Skeletal muscle tissue (tissue), 3 donors: ENCODE measurements at regions not wholly inside any gene's neighbourhood (a gene's known extent, or its start where the extent isn't known, plus 50 kb on each side); places are given as distances from the start of the nearest gene placed in this dataset.

Experiments used
- H3K27ac ChIP-seq: one replicate; pipeline ENCODE4 v1.7.0; 2013; ENCODE audit warnings: mild to moderate bottlenecking, low read depth, low read length, inconsistent platforms
- H3K27me3 ChIP-seq, 3 donors: one replicate each; pipeline ENCODE4 v1.7.0; 2013; ENCODE audit warnings: low read length in 3 of 3; ENCODE audit not compliant: control insufficient read depth in 3 of 3, insufficient read depth in 3 of 3
- H3K36me3 ChIP-seq, 3 donors: one replicate each; pipeline ENCODE4 v1.7.0; 2013; ENCODE audit warnings: low read length in 3 of 3; ENCODE audit not compliant: control insufficient read depth in 3 of 3, insufficient read depth in 3 of 3
- H3K4me1 ChIP-seq, 3 donors: one replicate each; pipeline ENCODE4 v1.7.0; 2013; ENCODE audit warnings: low read length in 3 of 3, mild to moderate bottlenecking in 3 of 3; ENCODE audit not compliant: control insufficient read depth in 3 of 3, insufficient read depth in 3 of 3
- H3K4me3 ChIP-seq, 3 donors: one replicate each; pipeline ENCODE4 v1.7.0; 2013; ENCODE audit warnings: low read length in 3 of 3
- H3K9ac ChIP-seq, 3 donors: one replicate each; pipeline ENCODE4 v1.7.0; 2013; ENCODE audit warnings: low read length in 3 of 3, mild to moderate bottlenecking in 3 of 3, moderate library complexity in 2 of 3, low read depth in 1 of 3
- H3K9me3 ChIP-seq, 3 donors: one replicate each; pipeline ENCODE4 v1.7.0; 2013; ENCODE audit warnings: low read length in 3 of 3; ENCODE audit not compliant: control insufficient read depth in 3 of 3
- donor health status: Osteomylitis.

DNA sequence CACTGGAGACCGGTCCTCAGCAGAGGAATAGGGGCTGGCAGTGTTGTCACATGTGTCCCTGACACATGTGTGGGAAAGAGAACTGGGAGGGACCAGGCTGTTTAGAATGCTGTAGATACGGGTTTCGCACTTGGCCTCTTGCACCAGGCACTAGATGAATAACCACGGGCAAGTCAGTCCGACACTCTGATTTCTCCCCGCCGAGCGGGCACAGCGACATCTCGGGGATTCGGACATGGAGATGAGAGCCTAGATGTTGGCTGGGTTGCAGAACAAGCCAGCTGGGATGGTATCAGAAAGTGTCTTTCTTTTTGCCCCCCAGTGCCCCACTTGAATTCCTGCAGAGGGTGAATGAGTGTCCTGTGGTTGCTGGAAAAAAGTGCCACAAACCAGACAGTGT lies 80.6 kb upstream of the SLC22A11 start:
- Histone ChIP-seq H3K4me3 (no peak overlapping the region), H3K4me1 (no peaks in the 10 kb centered on the region), H3K9me3 (peaks cover 0 to 2% (median 0%) of the 10 kb centered on the region in 3 donors), H3K27ac (no peak overlapping the region), H3K27me3 (peaks cover 5 to 42% (median 23%) of the 10 kb centered on the region in 3 donors), H3K36me3 (no peaks in the 10 kb centered on the region), H3K9ac (no peak overlapping the region)

DNA sequence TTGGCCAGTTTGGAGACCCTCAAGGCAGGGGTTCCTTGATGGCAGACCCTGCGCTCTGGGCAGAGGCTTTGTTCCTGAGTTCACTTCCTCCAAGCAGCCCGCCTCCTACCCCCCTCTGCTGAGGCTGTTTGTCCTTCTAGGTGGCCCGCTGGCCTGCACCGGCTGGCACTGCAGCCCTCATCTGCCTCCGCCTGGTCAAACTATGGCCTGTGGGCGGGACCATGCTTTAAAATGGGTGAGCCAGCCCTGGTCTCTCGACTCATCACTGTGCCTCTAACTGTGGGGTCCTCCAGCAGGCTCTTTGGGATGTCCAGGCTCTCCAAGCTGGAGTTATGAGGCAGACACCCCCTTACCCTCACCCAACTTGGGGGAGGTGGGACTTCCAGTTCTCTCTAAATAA lies 78.9 kb upstream of the SLC22A11 start:
- H3K4me3 ChIP-seq: no peak overlapping the region
- no peaks in the 10 kb centered on the region for H3K4me1 ChIP-seq
- no peaks in the 10 kb centered on the region for H3K36me3 ChIP-seq
- no peak overlapping the region for H3K9ac ChIP-seq
- H3K27ac ChIP-seq: no peak overlapping the region
- no peaks in the 10 kb centered on the region for H3K9me3 ChIP-seq
- peaks cover 5 to 38% (median 23%) of the 10 kb centered on the region in 3 donors for H3K27me3 ChIP-seq

DNA sequence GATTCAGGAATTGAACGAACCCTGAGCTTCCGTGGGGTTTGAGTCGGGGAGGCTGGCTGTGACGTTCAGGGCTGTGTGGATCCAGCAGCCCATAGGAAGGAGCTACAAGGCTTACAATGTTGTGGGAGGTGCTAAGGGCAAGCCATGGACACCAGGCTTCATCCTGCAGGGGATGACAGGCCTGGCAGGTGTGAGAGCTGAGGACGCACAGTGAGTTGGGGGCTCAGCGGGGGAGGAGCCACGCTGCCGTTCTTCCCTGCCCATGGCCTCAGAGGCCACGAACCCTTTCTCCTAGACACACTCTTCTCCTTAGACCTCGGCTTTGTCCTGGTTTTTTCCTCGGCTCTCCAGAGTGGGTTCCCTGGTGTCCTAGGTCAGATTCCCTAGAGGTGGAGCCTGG lies 78.1 kb upstream of the SLC22A11 start:
- H3K4me1 ChIP-seq: peaks cover 0 to 2% (median 0%) of the 10 kb centered on the region in 3 donors
- peaks cover 5 to 38% (median 26%) of the 10 kb centered on the region in 3 donors for H3K27me3 ChIP-seq

DNA sequence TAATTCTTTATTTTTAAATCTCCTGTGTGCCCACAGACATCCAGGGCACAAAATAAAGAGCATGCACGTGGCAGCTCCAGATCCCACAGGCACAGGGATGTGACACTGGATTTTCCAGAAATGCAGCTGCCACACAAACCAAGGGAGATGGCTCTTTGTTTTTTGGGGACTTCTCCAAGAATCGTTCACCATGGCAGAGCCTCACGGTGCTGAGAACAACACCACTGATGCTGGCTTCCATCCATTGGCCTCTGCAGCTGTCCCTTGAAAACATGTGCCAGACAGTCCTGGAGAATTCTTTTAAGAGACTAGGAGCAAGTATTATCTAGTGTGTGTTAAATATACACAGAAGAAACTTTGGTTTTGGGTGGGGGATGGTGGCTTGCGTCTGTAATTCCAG lies 73.2 kb upstream of the SLC22A11 start:
- peaks cover 16 to 30% (median 23%) of the 10 kb centered on the region in 3 donors for H3K27me3 ChIP-seq
- H3K9ac ChIP-seq: no peak overlapping the region
- peaks cover 0 to 4% (median 0%) of the 10 kb centered on the region in 3 donors for H3K4me1 ChIP-seq
- H3K27ac ChIP-seq: no peak overlapping the region
- H3K36me3 ChIP-seq: no peaks in the 10 kb centered on the region
- no peaks in the 10 kb centered on the region for H3K9me3 ChIP-seq
- no peak overlapping the region for H3K4me3 ChIP-seq

More for the DNA sequence above, 78.1 kb upstream of the SLC22A11 start:
- H3K9ac ChIP-seq: no peak overlapping the region
- no peak overlapping the region for H3K27ac ChIP-seq
- no peaks in the 10 kb centered on the region for H3K36me3 ChIP-seq
- H3K4me3 ChIP-seq: no peak overlapping the region
- H3K9me3 ChIP-seq: no peaks in the 10 kb centered on the region

DNA sequence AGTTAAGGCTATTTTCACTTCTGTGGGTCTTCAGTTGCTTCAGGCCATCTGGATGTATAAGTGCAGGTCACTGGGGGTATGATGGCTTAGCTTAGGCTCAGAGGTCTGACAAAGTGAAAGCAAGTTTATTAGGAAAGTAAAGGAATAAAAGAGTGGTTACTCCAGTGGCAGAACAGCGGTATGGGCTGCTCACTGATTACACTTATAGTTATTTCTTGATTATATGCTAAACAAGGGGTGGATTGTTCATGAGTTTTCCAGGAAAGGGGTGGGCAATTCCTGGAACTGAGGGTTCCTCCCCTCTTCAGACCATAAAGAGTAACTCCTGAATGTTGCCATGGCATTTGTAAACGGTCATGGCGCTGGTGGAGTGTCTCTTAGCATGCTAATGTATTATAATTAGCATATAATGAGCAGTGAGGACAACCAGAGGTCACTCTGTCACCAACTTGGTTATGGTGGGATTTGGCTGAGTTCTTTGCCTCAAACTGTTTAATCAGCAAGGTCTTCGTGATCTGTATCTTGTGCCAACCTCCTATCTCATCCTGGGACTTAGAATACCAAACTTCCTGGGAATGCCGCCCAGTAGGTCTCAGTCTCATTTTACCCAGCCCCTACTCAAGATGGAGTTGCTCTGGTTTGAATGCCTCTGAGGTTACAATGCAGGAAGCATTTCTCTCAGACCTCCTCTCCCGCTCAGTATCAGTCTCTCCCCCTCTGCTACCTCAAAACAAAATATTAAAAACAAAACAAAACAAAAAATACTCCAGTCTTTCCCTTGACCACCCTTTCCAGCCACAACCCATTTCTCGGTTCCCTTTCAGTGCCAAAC lies 71.3 kb upstream of the SLC22A11 start:
- no peak overlapping the region for H3K27ac ChIP-seq
- H3K4me1 ChIP-seq: peaks cover 0 to 4% (median 0%) of the 10 kb centered on the region in 3 donors
- H3K36me3 ChIP-seq: no peaks in the 10 kb centered on the region
- no peak overlapping the region for H3K9ac ChIP-seq
- no peak overlapping the region for H3K4me3 ChIP-seq
- H3K27me3 ChIP-seq: peaks cover 11 to 26% (median 12%) of the 10 kb centered on the region in 3 donors
- no peaks in the 10 kb centered on the region for H3K9me3 ChIP-seq

DNA sequence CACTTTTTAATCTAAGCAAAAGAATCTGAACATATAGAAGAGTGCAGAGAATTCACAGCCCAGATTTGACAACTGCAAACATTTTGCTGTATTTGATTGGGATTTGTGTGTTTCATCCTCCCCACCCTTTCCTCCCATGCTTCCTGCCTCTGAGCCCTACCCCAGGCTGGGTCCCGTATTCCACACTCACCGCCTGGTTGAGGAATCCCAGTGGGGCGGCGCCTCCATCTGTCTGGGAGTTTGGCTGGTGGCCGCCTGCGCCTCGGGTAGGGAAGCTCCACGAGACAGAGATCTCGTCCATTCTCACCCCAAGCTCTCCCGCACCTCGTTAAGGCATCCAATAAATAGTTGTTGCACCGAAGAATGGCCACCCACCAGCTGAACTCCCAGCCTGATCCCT lies 70.7 kb upstream of the SLC22A11 start:
- Histone ChIP-seq H3K27me3 (peaks cover 16 to 32% (median 19%) of the 10 kb centered on the region in 3 donors), H3K4me3 (no peak overlapping the region), H3K27ac (no peak overlapping the region), H3K9ac (no peak overlapping the region), H3K4me1 (peaks cover 0 to 4% (median 0%) of the 10 kb centered on the region in 3 donors), H3K36me3 (no peaks in the 10 kb centered on the region), H3K9me3 (no peaks in the 10 kb centered on the region)

DNA sequence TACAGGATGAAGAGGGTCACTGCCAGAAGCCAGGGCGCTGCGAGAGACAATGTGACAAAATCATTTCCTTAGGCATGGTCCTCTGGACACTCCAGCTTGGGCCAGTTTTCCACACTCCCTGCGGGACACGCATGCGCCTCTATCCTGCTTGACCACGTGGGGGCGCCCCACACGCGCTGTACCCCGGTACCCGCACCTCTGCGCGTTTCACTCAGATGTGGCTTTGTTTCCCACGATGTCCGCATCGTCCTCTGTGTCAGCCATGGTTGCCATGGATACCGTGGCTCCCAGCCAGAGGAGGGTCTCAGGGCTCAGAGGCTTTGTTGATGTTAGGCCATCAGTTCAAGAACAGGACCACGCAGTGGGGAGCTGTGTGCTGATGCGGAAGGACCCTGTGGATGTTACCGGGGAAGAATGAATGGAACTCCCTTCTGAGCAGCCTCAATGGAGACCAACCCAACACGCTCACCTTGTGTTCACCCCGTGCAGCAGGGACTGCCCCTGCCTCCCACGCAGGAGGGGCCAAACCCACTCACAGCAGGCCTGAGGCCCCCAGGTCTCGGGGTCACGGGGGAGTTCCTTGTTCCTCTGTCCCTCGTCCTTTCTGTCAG lies 65.8 kb upstream of the SLC22A11 start:
- H3K36me3 ChIP-seq: no peaks in the 10 kb centered on the region
- H3K9ac ChIP-seq: no peak overlapping the region
- H3K27ac ChIP-seq: no peak overlapping the region
- no peaks in the 10 kb centered on the region for H3K9me3 ChIP-seq
- no peak overlapping the region for H3K4me3 ChIP-seq
- peaks cover 26 to 39% (median 37%) of the 10 kb centered on the region in 3 donors for H3K27me3 ChIP-seq
- no peaks in the 10 kb centered on the region for H3K4me1 ChIP-seq

DNA sequence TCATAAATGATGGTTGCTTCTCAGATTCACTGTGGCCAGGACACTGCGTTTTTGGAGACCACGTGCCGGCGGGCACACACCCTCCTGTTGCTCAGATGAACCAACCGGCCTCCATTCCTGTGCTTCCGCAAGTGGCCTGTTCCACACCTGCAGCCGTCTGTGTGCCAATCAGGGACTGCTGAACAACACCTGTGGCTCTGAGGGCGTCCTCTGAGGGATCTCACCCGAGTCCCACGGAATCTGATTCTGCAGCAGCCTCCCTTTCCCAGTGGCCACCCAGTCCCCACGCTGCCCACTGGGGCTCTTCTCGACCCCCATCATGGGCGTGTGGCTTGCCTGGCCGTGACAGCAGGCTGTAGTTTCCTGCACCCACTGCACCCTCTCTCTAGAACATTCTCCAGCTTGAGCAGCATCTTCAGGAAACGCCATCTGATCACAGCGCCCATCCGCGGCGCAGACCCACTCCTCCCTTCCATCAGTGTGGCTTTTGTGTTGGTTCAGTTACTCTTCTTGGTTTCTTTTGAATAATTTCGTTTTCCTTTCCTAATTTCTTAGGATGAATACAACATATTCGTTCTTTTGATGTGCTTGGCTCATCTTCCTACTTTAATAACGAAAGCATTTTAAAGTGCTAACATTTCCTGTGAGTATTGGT lies 65.1 kb upstream of the SLC22A11 start:
- Histone ChIP-seq H3K9ac (no peak overlapping the region), H3K4me1 (no peaks in the 10 kb centered on the region), H3K27ac (no peak overlapping the region), H3K4me3 (no peak overlapping the region), H3K27me3 (peaks cover 26 to 36% (median 35%) of the 10 kb centered on the region in 3 donors), H3K36me3 (no peaks in the 10 kb centered on the region), H3K9me3 (no peaks in the 10 kb centered on the region)

DNA sequence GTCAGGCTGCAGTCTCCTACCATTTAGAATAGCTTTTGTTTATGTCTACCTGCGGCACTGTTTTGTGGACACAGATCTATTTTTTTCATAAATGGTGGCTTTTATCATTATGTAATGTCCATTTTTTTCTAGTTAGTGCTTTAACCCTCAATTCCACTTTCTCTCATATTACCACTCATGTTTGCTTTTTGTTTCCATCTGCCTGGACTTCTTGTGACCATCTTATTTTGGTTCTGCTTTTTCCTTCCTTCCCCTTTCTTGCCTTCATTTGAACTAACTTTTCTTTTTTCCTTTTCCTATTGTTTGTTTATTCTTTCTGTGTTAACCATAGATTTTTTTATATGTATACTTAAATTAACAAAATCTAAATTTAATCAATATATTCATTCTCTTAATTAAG lies 63.2 kb upstream of the SLC22A11 start:
- H3K27me3 ChIP-seq: peaks cover 18 to 34% (median 24%) of the 10 kb centered on the region in 3 donors
- H3K27ac ChIP-seq: no peak overlapping the region
- no peaks in the 10 kb centered on the region for H3K9me3 ChIP-seq
- H3K9ac ChIP-seq: no peak overlapping the region
- H3K4me1 ChIP-seq: no peaks in the 10 kb centered on the region
- H3K36me3 ChIP-seq: no peaks in the 10 kb centered on the region
- no peak overlapping the region for H3K4me3 ChIP-seq

DNA sequence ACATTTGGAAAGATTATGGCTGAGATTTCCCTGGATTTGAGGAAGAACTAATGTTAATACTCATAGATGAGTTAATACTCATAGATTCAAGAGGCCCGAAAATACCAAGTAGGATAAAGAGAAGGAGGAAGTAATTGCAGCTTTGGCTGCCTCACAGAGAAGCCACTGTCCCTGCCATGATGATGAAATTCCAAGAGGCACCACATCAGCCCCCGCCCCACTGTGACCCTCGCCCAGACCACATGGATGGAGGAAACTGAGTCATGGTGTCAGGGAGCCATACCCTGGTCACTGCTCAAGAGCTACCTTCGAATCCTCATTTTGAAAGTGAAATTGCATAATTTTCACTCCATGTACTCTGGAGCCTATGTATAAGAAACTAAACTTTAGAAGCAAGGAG lies 57.6 kb upstream of the SLC22A11 start:
- Histone ChIP-seq H3K9me3 (no peaks in the 10 kb centered on the region), H3K27ac (no peak overlapping the region), H3K27me3 (peaks cover 5 to 38% (median 20%) of the 10 kb centered on the region in 3 donors), H3K9ac (no peak overlapping the region), H3K4me1 (no peaks in the 10 kb centered on the region), H3K36me3 (no peaks in the 10 kb centered on the region), H3K4me3 (no peak overlapping the region)
